ENCODE measurements at regions not wholly inside any gene's neighbourhood (a gene's known extent, or its start where the extent isn't known, plus 50 kb on each side); places are given as distances from the start of the nearest gene placed in this dataset.
A peak's percentile ranks its signal among the peaks of the same experiment; 100 is the strongest.

- intact Hi-C loops (cut with DNase I), result no loop called here
- ATAC-seq (ENCODE audit: poor library complexity) (peak; percentile 43), DNase-seq (peak; percentile 38)
Measured at GRCh38 chr7:47670729-47671128, 88.8 kb upstream of the TNS3 start.

GRCh38 chr7:47669901-47670384, 88.0 kb upstream of the TNS3 start:
- intact Hi-C loops (cut with DNase I), result no loop called here
- ATAC-seq (ENCODE audit: poor library complexity), result peak; percentile 30
- peak; percentile 2 for DNase-seq

GRCh38 chr7:47669178-47669891, 87.4 kb upstream of the TNS3 start:
- intact Hi-C loops (cut with DNase I), result no loop called here
- DNase-seq (peak; percentile 77), ATAC-seq (ENCODE audit: poor library complexity) (peak; percentile 85)

- intact Hi-C loops (cut with DNase I), result no loop called here
- peak; percentile 15 for DNase-seq
- ATAC-seq (ENCODE audit: poor library complexity), result no peak
Measured at GRCh38 chr7:47666164-47666862, 84.4 kb upstream of the TNS3 start.

GRCh38 chr7:47664650-47665195, 82.8 kb upstream of the TNS3 start:
- intact Hi-C loops (cut with DNase I), result no loop called here
- no peak for DNase-seq
- no peak for ATAC-seq (ENCODE audit: poor library complexity)

- ATAC-seq (ENCODE audit: poor library complexity) (no peak), DNase-seq (no peak)
- intact Hi-C loops (cut with DNase I), result no loop called here
Measured at GRCh38 chr7:47663851-47664250, 81.9 kb upstream of the TNS3 start.

GRCh38 chr7:47663213-47663612, 81.3 kb upstream of the TNS3 start:
- no peak for DNase-seq
- no peak for ATAC-seq (ENCODE audit: poor library complexity)

GRCh38 chr7:47661051-47661714, 79.3 kb upstream of the TNS3 start:
- intact Hi-C loops (cut with DNase I), result no loop called here
- ATAC-seq (ENCODE audit: poor library complexity) (no peak), DNase-seq (no peak)

More at GRCh38 chr7:47663213-47663612, 81.3 kb upstream of the TNS3 start:
- intact Hi-C loops (cut with DNase I), result no loop called here

- ATAC-seq (ENCODE audit: poor library complexity) (no peak), DNase-seq (peak; percentile 17)
- intact Hi-C loops (cut with DNase I), result no loop called here
Measured at GRCh38 chr7:47659664-47660462, 78.0 kb upstream of the TNS3 start.

- DNase-seq, result peak; percentile 20
- intact Hi-C loops (cut with DNase I), result no loop called here
- no peak for ATAC-seq (ENCODE audit: poor library complexity)
Measured at GRCh38 chr7:47658886-47659635, 77.2 kb upstream of the TNS3 start.

- ATAC-seq (ENCODE audit: poor library complexity), result no peak
- DNase-seq, result no peak
- intact Hi-C loops (cut with DNase I), result no loop called here
Measured at GRCh38 chr7:47657126-47657525, 75.2 kb upstream of the TNS3 start.

- intact Hi-C loops (cut with DNase I), result no loop called here
- DNase-seq (peak; percentile 17), ATAC-seq (ENCODE audit: poor library complexity) (no peak)
Measured at GRCh38 chr7:47654672-47655298, 72.9 kb upstream of the TNS3 start.

GRCh38 chr7:47653550-47654411, 71.9 kb upstream of the TNS3 start:
- intact Hi-C loops (cut with DNase I), result no loop called here
- peak; percentile 26 for DNase-seq
- ATAC-seq (ENCODE audit: poor library complexity), result no peak

GRCh38 chr7:47652591-47652990, 70.7 kb upstream of the TNS3 start:
- no peak for ATAC-seq (ENCODE audit: poor library complexity)
- no peak for DNase-seq
- intact Hi-C loops (cut with DNase I), result no loop called here

- ATAC-seq (ENCODE audit: poor library complexity) (peak; percentile 13), DNase-seq (peak; percentile 43)
- intact Hi-C loops (cut with DNase I), result no loop called here
Measured at GRCh38 chr7:47651355-47652317, 69.7 kb upstream of the TNS3 start.

- no peak for DNase-seq
- no peak for ATAC-seq (ENCODE audit: poor library complexity)
- intact Hi-C loops (cut with DNase I), result no loop called here
Measured at GRCh38 chr7:47649919-47650318, 68.0 kb upstream of the TNS3 start.
